Upper lobe of left lung (tissue), 4 donors: ENCODE measurements at regions not wholly inside any gene's neighbourhood (a gene's known extent, or its start where the extent isn't known, plus 50 kb on each side); places are given as distances from the start of the nearest gene placed in this dataset.

Source experiments
- CTCF ChIP-seq, 6 experiments: fragments of 450-650 bp in 4 of 6; fragments of 200-600 bp in 2 of 6; sonication (generic) in 2 of 6; IDR thresholded peaks; one replicate each; pipeline ENCODE4 v1.5.1; 2016 to 2019; ENCODE audit warnings: antibody characterized with exemption in 6 of 6
- EP300 ChIP-seq, 4 donors: sonication (generic); formaldehyde crosslinking; IDR thresholded peaks; one replicate each; pipeline ENCODE4 v1.5.1; 2017; ENCODE audit warnings: antibody characterized with exemption in 4 of 4, control low read depth in 2 of 4
- POLR2A ChIP-seq, 4 donors: fragments of 450-650 bp; IDR thresholded peaks; one replicate each; pipeline ENCODE4 v1.5.1; 2016 to 2017; ENCODE audit warnings: antibody characterized with exemption in 4 of 4, mild to moderate bottlenecking in 2 of 4
- POLR2AphosphoS5 ChIP-seq, 2 donors: sonication (generic); formaldehyde crosslinking; IDR thresholded peaks; one replicate each; pipeline ENCODE4 v1.5.1; 2017; ENCODE audit warnings: antibody characterized with exemption in 2 of 2

- no peak for TF ChIP-seq POLR2A (IDR thresholded peaks at IDR 0.05)
- TF ChIP-seq CTCF (IDR thresholded peaks at IDR 0.05) = no peak
- no peak for TF ChIP-seq POLR2AphosphoS5 (IDR thresholded peaks at IDR 0.05)
- TF ChIP-seq EP300 (IDR thresholded peaks at IDR 0.05) = no peak
Observed at GRCh38 chr1:55786396-55786795, 571.2 kb upstream of the USP24 start.
